Endothelial cell of umbilical vein (primary cell): ENCODE measurements at regions not wholly inside any gene's neighbourhood (a gene's known extent, or its start where the extent isn't known, plus 50 kb on each side); places are given as distances from the start of the nearest gene placed in this dataset.

Source experiments
- BruUV-seq: library from RNA; stranded (reverse); fragments of 400-500 nt; replicated peaks from 2 replicates; lab custom pipeline; 2021; lab: Mats Ljungman, UMichigan
- CTCF ChIA-PET: fragments of 300-600, 350-600 bp; sonication (Branson Sonifier 250); formaldehyde crosslinking; loops from one replicate; lab custom pipeline; 2021; ENCODE audit warnings: antibody characterized with exemption, inconsistent platforms; lab: Charles Lee
- POLR2A ChIA-PET: fragments of 300-600, 350-600 bp; sonication (Branson Sonifier 250); formaldehyde crosslinking; loops from one replicate; lab custom pipeline; 2021; ENCODE audit warnings: antibody characterized with exemption, inconsistent platforms; lab: Charles Lee
- DNase-seq: peaks from one replicate; pipeline ENCODE4 v3.0.0-alpha.2; 2011; ENCODE audit warnings: low read depth, low spot score
- FAIRE-seq: peaks from 2 replicates; lab custom pipeline; 2011; peaks lifted over from hg19 to GRCh38; lab: Jason Lieb, UNC
- H2AFZ ChIP-seq: 2 replicates; pipeline ENCODE4 v1.6.0; 2012; ENCODE audit warnings: low read depth, low read length, control low read depth, inconsistent platforms
- H3K27ac ChIP-seq: 2 replicates; pipeline ENCODE4 v1.5.1; 2011; ENCODE audit warnings: low read depth, mild to moderate bottlenecking, control low read depth, low read length, moderate library complexity; ENCODE audit not compliant: insufficient read depth
- H3K27me3 ChIP-seq, 2 experiments: 2 replicates each; pipeline versions ENCODE4 v1.6.0 to v1.6.1; 2011; ENCODE audit warnings: low read length in 2 of 2, mixed read lengths in 1 of 2; ENCODE audit not compliant: control insufficient read depth in 2 of 2, insufficient read depth in 2 of 2
- H3K36me3 ChIP-seq, 2 experiments: 2 replicates in 1 of 2; 3 replicates in 1 of 2; pipeline ENCODE4 v1.5.1; 2011; ENCODE audit warnings: low read length in 2 of 2, mild to moderate bottlenecking in 1 of 2, moderate library complexity in 1 of 2; ENCODE audit not compliant: control insufficient read depth in 2 of 2, insufficient read depth in 2 of 2; ENCODE audit errors: extremely low read depth in 1 of 2
- H3K4me1 ChIP-seq: 3 replicates; pipeline ENCODE4 v1.5.1; 2011; ENCODE audit warnings: mild to moderate bottlenecking, low read length; ENCODE audit not compliant: control insufficient read depth, insufficient read depth; ENCODE audit errors: extremely low read depth
- H3K4me2 ChIP-seq: 2 replicates; pipeline ENCODE4 v1.6.1; 2011; ENCODE audit warnings: low read length, control low read depth, mixed read lengths; ENCODE audit not compliant: insufficient read depth
- H3K4me3 ChIP-seq, 3 experiments: fragments of 200-600 bp in 1 of 3; sonication (generic), shearing (Covaris generic) in 1 of 3; replicated peaks in 1 of 3; 2 replicates each; pipeline ENCODE4 v1.5.1; 2011 to 2016; ENCODE audit warnings: control low read depth in 3 of 3, low read length in 3 of 3, mild to moderate bottlenecking in 2 of 3, inconsistent platforms in 1 of 3, low read depth in 1 of 3, moderate library complexity in 1 of 3; ENCODE audit not compliant: insufficient read depth in 1 of 3
- H3K79me2 ChIP-seq: 2 replicates; pipeline ENCODE4 v1.6.0; 2012; ENCODE audit warnings: low read length, inconsistent platforms; ENCODE audit not compliant: control insufficient read depth, insufficient read depth
- H3K9ac ChIP-seq: replicated peaks from 2 replicates; pipeline ENCODE3; 2011; ENCODE audit warnings: low read length, control low read depth; ENCODE audit not compliant: insufficient read depth; ENCODE audit errors: extremely low read depth
- H3K9me1 ChIP-seq: replicated peaks from 3 replicates; pipeline ENCODE4 v1.6.0; 2011; ENCODE audit warnings: mild to moderate bottlenecking, low read length; ENCODE audit not compliant: control insufficient read depth, insufficient read depth; ENCODE audit errors: extremely low read depth
- H3K9me3 ChIP-seq: replicated peaks from 2 replicates; pipeline ENCODE4 v1.5.1; 2012; ENCODE audit warnings: low read length, inconsistent platforms; ENCODE audit not compliant: control insufficient read depth, insufficient read depth
- H4K20me1 ChIP-seq: replicated peaks from 2 replicates; pipeline ENCODE3; 2011; ENCODE audit warnings: mild to moderate bottlenecking, low read length; ENCODE audit not compliant: control insufficient read depth, insufficient read depth; ENCODE audit errors: extremely low read depth
- CTCF ChIP-seq, 2 donors: IDR thresholded peaks; 1 replicate in 1 of 2; 2 replicates in 1 of 2; pipeline ENCODE4 v1.5.1; 2011; ENCODE audit warnings: low read length in 2 of 2, mild to moderate bottlenecking in 2 of 2, moderate library complexity in 2 of 2, control low read depth in 1 of 2, inconsistent platforms in 1 of 2, low read depth in 1 of 2; ENCODE audit not compliant: insufficient read depth in 1 of 2; ENCODE audit errors: extremely low read depth in 1 of 2
- EZH2 ChIP-seq: IDR thresholded peaks from 2 replicates; pipeline ENCODE4 v1.6.1; 2012; ENCODE audit warnings: borderline replicate concordance, low read depth, mild to moderate bottlenecking, moderate library complexity, low read length, inconsistent platforms; ENCODE audit not compliant: severe bottlenecking
- FOS ChIP-seq: IDR thresholded peaks from 2 replicates; pipeline ENCODE4 v1.6.1; 2011; ENCODE audit warnings: mild to moderate bottlenecking, low read length, moderate library complexity, borderline replicate concordance; ENCODE audit not compliant: insufficient read depth
- GATA2 ChIP-seq: IDR thresholded peaks from 2 replicates; pipeline ENCODE4 v1.7.0; 2011; ENCODE audit warnings: low read depth, mild to moderate bottlenecking, moderate library complexity, mixed read lengths, low read length; ENCODE audit not compliant: insufficient read length, insufficient read depth
- JUN ChIP-seq: IDR thresholded peaks from 2 replicates; pipeline ENCODE4 v1.6.1; 2011; ENCODE audit warnings: borderline replicate concordance, low read depth; ENCODE audit not compliant: insufficient read length, insufficient read depth
- MAX ChIP-seq: IDR thresholded peaks from 2 replicates; pipeline ENCODE4 v1.6.1; 2011; ENCODE audit not compliant: insufficient read depth, insufficient read length
- MYC ChIP-seq: IDR thresholded peaks from one replicate; pipeline ENCODE4 v1.6.1; 2011; ENCODE audit warnings: mild to moderate bottlenecking, low read depth, low read length
- POLR2A ChIP-seq: IDR thresholded peaks from 2 replicates; pipeline ENCODE4 v1.6.1; 2012; ENCODE audit warnings: low read depth, mild to moderate bottlenecking, control low read depth, low read length
- POLR2AphosphoS5 ChIP-seq: IDR thresholded peaks from 2 replicates; pipeline ENCODE4 v1.6.1; 2012; ENCODE audit warnings: low read depth, mild to moderate bottlenecking, control low read depth, low read length, moderate library complexity; ENCODE audit not compliant: insufficient read depth
- dilution Hi-C: fragments of 300-500 bp; cut with MboI; formaldehyde crosslinking; loops from one replicate; pipeline ENCODE4 v1.15.0; 2019; ENCODE audit warnings: low sequenced_read_pairs; ENCODE audit not compliant: extremely low pct_ligation_motif_present
- intact Hi-C: fragments of 100-400 bp; cut with micrococcal nuclease; formaldehyde crosslinking; loops from one replicate; pipeline ENCODE4 v1.10.0; 2022

GRCh38 chr2:236856848-236857235 is 228.8 kb upstream of the COPS8 start:
- DNase-seq (no peak), FAIRE-seq (no peak)
- H3K4me3 ChIP-seq: no peak overlapping the region
- H3K9me1 ChIP-seq: no peaks in the 10 kb centered on the region
- peaks cover 8% of the 10 kb centered on the region for H3K4me1 ChIP-seq
- no peak overlapping the region for H3K4me2 ChIP-seq
- H3K79me2 ChIP-seq: no peaks in the 10 kb centered on the region
- no peak overlapping the region for H2AFZ ChIP-seq
- no peak overlapping the region for H3K27ac ChIP-seq
- dilution Hi-C loops (no loop called here), intact Hi-C loops (no loop called here)
- BruUV-seq: no TSS peak
- H3K36me3 ChIP-seq: no peaks in the 10 kb centered on the region
- no peaks in the 10 kb centered on the region for H3K9me3 ChIP-seq
- TF ChIP-seq MYC (no peak), POLR2A (no peak), GATA2 (no peak), MAX (no peak), JUN (no peak), CTCF (IDR thresholded peaks at IDR 0.05; ENCODE audit: extremely low read depth in 1 of 2, insufficient read depth in 1 of 2, low read depth in 1 of 2, low read length in 2 of 2) (no peak), FOS (no peak), POLR2AphosphoS5 (no peak), EZH2 (no peak)
- H3K9ac ChIP-seq: no peak overlapping the region
- POLR2A ChIA-PET: no interaction called here
- CTCF ChIA-PET: no interaction called here
- H3K27me3 ChIP-seq: no peaks in the 10 kb centered on the region
- H4K20me1 ChIP-seq: no peaks in the 10 kb centered on the region
